Stimulated activated CD4-positive, alpha-beta T cell treated with anti-CD3 and anti-CD28 coated beads, TNF-alpha, amount 100 ng/mL, for 1 hour (primary cell): ENCODE measurements at regions not wholly inside any gene's neighbourhood (a gene's known extent, or its start where the extent isn't known, plus 50 kb on each side); places are given as distances from the start of the nearest gene placed in this dataset.
"Not testable (repeated sequence)": the region's sequence is repeated elsewhere in the genome, so short reads cannot be mapped to it uniquely, and the experiment has no call there.

Source experiments
- DNase-seq, 3 donors: peaks; one replicate each; pipeline ENCODE4 v3.0.0-alpha.2; 2020; ENCODE audit warnings: low read depth in 3 of 3, low spot score in 1 of 3

DNA sequence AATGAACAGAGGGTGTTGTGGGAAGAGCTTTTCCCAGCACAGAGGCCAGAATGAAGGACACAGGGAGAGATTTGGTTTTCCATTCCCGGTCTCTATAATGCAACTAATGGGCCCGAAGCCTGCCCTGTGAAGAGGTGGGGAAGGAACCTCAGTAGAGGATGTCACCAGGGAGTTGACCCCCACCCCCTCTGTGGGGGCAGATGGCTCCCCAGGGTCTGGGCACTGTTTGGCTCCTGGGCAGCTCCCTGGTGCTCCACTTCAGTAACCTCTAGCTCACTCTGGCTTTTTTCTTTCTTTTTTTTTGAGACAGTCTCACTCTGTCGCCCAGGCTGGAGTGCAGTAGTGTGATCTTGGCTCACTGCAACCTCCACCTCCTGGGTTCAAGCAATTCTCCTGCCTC is 109.1 kb upstream of the DLG1 start:
- no peak for DNase-seq

DNA sequence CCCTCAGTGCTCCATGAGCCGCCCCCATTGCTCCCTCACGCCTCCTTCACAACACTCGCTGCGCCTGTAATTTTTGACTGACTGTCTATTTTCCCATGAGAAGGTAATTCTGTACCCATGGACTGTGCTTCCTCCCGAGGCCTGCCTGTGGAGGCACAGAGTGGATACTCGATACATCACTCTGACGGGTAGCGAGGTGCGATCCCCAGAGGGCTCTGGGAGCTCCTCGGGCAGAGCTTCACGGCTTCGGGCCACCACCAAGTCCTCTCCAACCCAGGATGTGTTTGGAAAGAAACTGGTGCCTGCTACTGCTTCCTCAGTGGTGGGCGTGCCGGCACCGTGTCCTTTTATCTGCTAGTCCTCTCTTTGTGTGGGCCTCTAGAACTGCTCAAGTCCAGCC is 108.6 kb upstream of the DLG1 start:
- DNase-seq, result no peak

DNA sequence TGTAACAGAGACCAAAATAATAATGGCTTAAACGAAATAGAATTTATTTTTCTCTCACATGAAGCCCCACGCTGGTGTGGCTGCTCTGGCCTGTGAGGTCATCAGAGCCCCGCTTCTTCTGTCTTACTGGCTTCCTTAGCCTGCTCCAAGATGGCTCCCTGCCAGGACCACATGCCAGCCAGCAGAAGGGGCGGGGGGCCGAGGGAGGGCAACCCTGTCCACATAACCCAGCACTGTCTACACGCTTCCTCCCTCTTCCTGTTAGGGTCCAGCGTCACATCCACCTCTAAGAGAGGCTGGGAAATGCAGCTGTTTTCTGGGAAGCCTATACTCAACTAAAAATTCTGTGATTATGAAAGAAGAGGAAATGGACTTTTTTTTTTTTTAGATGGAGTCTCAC is 107.9 kb upstream of the DLG1 start:
- DNase-seq, result no peak

DNA sequence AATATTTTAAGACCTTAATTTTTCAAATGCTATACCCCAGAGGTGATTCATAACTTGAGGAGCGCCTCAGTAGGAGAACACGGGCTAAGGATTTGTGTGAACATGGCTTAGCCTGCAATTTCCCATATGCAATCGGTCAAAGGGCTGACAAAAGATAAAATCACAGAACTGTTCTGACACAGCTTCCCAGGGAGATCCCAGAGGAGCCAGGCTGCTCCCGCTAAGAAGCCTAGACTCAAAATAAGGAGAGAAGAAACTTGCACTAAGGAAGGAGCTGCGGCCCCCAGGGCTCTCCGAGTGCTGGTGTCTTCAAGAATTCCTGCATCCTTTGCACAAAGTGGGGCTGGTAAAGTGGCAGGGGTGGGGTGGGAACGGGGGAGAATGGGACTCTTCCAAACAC is 106.3 kb upstream of the DLG1 start:
- no peak for DNase-seq

DNA sequence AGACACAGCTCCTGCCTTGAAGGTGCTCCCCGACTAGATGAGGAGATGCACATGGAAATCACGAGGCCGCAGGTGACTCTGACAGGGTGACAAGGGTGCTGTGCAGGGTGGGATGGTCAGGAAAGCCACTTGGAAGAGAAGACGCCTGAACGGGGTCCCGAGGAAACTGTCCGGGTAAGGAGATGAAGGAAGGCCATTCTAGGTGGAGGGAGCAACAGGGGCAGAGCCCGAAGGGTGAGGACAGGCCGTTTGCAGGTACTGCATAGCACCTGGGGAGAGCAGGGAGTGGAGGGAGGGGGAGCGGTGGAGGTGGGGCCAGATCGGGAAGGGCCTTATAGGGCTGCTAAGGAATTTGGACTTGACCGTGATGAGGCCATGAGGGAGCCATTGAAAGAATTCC is 105.6 kb upstream of the DLG1 start:
- no peak for DNase-seq

DNA sequence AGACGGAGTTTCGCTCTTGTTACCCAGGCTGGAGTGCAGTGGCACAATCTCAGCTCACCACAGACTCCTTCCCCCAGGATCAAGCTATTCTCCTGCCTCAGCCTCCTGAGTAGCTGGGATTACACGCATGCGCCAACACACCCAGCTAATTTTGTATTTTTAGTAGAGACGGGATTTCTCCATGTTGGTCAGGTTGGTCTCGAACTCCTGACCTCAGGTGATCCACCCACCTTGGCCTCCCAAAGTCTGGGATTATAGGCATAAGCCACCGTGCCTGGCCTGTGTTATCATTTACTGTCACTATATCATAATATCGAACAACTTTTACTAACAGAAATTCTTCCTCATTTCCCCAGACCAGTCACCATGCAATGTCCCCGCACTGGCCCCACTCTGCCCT is 104.0 kb upstream of the DLG1 start:
- DNase-seq, result not testable (repeated sequence)

DNA sequence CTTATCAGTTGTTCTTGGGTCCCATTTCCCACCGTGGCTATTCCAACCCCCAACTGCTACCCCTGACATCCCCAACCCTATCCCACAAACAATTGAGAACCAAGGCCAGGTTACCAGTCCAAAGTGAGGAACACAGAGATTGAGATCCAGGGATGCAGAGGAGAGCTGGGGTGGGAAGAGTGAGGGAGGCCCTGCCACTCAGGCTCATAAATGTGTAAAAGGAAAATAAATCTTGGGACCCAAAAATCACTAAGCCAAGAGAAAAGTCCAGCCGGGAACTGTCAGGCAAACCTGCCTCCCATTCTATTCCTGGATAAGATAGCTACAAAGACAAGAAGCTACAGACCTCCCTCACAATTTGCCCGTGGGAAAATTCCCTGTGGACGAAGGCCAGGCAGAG is 101.1 kb upstream of the DLG1 start:
- DNase-seq, result no peak

DNA sequence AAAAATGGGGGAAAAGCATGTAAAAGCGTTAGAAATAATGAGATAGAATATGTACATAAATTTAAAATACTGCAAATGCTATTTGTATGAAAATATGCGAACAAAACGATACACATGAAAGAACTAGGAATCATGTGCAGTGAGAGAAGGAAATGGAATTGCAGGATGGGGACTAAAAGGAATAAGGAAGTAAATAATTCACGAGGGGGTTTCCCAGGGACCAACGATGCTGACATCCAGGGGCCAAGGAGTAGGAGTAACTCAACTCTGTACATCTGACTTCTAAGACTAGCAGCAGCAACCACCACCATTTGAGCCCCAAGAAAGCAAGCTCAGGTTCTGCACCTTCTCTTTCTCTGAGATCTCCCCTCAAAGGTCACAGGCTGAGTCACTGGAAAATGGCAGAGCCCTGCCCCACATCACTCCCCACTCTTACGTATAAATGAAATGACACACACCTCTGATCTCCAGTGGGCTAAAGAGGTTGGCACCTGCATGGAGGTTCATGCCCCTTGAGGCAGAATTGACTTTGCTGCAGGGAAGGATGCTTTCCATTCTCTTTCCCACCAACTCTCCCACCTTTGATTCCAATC is 100.0 kb upstream of the DLG1 start:
- no peak for DNase-seq

DNA sequence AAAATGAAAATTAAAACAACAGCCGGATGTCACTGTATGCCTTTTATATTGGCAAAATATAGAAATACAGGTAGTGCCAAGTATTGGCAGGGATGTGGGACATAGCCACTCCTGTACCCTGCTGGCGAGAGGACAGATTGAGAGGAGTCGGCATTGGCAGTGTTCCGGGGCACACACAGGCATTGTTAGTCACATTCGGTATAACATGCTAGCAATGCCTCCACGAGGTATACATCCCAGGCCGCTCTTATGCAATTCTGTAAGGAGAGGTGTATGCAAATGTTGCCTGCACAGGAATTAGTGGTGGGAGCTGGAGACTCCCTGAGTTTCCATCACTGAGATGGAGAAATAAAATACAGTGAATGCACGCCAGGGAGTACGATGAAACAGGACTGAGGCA is 99.4 kb upstream of the DLG1 start:
- DNase-seq, result no peak

DNA sequence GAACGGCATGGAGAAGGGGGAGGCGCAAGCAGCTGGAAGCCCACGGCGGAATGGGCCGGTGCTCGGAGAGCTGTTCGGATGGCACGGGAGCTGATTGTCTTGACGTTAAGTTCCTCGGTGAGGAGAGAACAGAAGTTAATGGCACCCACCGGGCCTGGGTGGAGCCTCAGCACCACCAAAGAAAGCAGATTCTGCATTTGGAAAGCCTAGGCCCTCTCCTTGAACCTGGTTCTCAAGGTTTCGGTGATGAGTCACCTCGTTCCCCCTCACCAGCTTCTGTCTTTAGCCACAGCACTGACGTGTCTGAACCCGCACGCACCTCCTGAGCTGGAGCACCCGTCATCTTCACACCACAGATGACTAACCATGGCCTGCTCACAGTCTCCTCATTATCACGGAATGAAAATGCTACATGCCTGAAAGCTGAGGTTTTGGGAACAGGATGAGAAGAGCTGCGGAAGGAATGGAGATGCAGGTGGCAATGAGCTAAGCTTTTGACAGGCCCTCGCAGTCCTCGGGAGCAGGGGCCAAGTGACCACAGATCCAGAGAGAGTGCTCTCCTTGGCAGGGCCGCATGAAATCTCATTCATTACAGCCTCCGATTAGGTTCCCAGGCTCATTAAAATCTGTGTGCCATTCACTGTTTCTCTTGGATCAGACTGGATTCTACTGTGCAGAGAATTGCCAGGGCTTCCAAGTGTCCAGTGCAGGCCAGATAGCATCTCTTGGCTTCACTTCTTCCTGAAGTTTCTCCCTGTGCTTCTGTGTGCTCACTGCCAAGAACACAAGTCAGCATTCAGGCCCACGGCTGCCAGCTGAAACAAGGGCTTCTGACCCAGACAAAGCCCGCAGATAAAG is 96.3 kb upstream of the DLG1 start:
- no peak for DNase-seq

DNA sequence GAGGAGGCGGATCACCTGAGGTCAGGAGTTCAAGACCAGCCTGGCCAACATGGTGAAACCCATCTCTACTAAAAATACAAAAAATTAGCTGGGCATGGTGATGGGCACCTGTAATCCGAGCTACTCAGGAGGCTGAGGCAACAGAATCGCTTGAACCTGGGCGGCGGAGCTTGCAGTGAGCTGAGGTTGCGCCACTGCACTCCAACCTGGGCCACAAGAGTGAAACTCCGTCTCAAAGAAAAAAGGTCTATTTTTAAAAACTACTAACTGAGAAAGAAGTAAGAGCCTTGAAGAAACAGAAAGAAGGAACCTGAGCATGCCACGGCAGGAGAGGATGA is 95.7 kb upstream of the DLG1 start:
- DNase-seq, result not testable (repeated sequence)

DNA sequence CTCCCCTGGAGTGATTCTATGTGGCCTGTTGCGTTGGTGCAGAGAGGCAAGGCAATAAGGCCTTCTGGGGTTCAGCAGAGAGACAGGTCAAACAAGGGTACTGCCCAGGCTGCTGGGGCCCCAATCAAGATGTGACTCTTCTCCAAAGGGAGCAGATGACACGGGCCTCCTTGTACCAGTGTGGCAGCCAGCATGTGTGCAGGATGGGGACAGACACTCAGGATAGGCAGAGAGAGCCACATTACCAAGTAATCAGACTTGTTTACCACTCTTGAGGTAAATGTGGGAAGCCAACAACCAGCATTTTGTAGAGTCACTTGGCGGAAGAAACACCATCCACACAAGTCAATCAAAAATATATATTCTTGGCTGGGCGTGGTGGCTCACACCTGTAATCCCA is 95.3 kb upstream of the DLG1 start:
- no peak for DNase-seq

DNA sequence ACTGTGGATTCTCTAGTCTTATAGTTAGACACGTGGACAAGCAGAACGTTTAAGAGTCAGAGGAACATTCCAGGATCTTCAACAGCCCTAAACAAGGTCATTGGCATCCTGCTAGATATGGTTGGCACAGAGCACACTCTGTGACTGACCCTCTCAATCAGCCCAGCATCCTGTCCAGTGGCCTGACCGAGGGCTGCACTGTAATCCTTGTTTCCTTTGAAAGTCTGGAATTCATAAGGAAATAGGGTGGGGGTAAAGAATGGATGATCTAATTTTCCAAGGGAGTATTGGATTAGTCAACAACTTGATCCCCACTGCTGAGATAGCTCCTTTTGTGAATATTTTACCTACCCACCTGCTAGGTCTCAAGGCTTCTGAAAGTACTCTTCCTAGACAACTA is 94.5 kb upstream of the DLG1 start:
- DNase-seq, result no peak

DNA sequence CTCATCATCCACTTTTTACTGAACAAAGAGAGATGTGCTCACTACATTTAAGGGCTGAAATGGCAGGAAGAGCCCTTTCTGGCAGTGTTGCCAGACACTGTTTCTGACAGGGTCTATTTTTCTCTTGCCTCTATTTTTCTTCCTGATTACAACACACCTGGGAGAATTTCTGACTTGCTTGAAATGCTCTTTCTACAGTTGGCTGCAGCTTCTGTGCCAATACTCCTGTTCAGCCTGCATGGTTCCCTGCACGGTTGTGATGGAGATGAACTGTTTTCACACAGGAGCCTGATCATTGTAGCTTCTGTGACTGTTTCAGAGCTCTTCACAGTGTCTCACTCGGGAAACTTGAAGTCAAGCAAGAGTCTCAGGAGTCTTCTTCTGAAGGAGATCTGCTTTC is 83.0 kb upstream of the DLG1 start:
- DNase-seq, result no peak

DNA sequence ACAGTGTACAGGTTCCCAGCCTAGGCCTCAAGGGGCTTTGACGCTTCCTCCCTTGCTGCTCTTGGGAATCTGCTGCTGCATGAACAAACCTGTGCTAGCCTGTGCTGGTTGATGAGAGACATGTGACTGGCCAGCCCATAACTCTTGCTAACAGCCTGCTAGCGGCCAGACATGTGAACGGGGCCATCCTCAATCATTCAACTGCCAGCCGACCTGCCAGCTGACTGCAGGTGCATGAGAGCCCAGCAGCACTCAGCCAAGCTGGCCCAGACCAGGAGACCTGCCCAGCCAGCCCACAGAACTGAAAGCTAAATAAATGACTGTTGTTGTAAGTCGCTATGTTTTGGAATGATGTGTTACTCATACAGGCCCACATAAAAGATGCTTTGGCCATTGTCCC is 82.4 kb upstream of the DLG1 start:
- no peak for DNase-seq

DNA sequence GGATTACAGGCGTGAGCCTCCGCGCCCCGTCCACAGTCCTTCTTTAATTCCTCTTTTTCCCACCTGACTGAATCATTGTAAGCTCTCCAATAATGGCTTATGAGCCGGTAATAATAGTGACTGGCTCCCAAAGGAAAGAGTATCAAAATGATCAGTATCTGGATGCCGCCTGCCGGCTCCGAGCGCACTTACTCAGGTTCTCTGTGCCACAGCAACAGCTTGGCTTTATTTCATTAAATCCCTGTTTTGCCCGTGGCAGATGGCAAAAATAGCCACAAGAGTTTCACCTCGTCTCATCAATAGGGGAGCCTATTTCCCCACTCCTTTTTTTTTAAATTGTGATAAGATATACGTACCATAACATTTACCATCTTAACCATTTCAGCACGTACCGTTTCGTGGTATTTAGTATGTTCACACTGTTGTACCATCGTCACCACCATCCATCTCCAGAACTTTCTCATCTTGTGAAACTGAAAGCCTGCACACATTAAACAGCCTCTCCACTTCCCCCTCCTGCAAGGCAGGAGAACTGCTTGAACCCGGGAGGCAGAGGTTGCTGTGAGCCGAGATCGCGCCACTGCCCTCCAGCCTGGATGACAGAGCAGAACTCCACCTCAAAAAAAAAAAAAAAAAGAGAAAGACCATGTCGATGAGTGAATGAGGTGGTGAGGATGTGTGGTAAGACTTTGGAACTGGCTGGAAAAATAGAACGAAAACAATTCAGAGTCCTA is 80.7 kb upstream of the DLG1 start:
- no peak for DNase-seq

DNA sequence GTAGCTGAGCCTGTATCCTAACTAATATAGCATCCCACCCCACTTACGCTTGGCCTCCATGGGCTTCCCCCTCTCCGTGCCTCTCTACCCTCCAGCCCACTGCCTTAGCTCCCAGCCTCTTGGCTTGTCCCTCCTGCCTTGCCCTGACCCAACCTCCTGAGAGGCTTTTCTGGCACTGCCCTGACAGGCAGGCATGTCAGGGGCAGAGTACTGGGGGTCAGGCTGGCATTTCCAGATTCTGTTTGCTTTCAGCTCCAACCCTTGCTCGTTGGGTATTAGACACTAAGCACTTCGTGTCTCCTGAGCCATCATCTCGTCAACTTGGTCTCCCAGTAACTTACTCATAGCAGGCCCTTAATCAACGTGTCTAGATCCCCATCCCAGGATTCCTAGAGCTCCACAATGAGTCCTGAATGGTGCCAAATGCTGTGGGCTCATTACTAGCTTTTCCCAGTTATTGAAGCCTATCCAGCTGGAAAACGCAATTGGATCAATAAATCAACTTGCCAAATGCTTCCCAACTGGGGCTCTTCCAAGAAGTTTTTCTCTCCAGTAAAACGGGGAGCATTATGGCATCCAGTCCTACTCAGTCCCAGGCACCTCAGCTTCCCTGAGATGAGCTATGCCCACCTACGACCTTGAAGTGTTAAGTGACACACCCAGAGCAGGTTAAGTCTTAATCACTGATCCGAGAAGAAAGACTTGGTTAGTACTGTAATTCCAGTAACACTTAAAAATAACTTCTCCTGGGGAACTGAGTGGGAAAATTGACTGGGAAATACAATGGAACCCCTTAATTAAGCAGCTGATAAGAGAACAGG is 78.5 kb upstream of the DLG1 start:
- DNase-seq, result no peak

DNA sequence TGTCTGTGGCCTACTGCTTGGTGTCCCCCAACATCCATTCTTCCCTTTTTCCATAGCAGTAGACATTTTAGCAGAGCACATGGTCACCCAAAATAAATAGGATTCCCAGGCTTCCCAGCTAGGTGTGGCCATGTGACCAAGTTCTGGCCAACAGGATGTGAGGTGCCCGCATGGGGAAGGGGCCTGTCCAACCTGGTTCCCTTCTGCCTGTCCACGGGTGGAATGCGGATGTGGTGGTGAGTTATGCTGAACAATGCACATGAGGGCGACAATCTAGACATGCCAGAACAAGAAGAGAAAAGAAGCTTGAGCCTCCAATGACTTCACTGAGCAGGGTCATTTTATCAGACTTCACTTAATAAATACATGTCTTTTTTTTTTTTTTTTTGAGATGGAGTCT is 77.6 kb upstream of the DLG1 start:
- no peak for DNase-seq

DNA sequence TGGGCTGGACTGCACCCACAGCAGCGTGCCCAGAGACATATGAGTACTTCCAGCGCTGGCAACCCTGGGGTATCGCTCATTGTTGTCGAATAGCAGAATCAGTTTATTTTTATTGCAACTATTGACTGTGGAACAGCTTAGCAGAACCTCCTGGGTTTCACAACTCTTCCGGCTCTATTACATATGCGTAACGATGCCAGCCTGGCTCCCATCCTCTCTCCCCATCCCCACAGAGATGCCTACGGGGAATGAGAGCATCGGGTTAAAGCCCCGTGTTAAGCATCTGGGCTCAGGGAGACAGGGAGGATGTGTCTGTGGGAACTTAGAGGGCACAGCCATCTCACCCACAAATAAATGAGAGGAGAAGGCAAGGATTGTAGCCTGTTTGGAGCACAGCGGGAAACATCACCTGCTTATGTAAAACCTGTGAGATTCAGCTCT is 76.6 kb upstream of the DLG1 start:
- DNase-seq, result no peak

DNA sequence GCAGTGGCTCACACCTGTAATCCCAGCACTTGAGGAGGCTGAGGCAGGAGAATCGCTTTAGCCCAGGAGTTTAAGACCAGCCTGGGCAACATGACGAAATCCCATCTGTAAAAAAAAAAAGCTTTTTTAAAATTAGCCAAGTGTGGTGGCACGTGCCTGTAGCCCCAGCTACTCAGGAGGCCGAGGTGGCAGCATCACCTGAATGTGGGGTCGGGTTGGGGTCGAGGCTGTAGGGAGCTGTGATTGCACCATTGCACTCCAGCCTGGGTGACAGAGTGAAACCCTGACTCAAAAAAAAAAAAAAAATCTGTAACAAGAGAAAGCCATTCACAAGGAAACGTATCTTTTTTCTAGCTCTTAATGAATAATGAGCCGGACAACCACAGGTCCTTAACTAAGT is 74.7 kb upstream of the DLG1 start:
- DNase-seq, result no peak

DNA sequence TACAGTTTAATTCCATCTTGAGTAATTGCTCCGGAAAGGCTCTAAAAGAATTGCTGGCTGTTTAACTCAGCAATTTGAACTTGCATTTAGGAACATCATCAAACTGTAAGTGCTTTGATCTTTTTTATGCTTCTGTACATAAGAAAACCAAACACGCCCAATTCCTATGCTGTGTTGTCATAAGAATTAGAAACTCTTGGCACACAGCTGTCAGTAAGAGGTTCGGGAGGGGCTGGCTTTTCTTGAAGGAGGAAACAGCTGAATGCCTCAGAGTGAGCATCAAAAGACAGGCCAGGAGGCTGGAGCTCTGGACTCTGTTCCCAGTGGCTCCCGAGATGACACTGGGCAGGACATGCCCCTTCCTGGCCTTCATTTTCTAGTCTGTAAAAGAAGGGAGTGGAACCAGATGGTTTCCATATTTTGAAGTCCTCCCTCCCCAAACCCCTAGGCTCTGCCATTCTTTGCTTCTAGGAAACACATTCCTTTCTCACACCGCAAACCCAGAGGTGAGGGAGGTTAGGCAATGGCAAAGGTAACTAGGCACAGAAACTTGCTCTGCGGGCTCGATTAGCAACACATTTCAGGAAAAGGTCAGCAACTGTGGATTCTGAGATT is 73.7 kb upstream of the DLG1 start:
- no peak for DNase-seq
